ENCODE measurements at regions not wholly inside any gene's neighbourhood (a gene's known extent, or its start where the extent isn't known, plus 50 kb on each side); places are given as distances from the start of the nearest gene placed in this dataset.

DNA sequence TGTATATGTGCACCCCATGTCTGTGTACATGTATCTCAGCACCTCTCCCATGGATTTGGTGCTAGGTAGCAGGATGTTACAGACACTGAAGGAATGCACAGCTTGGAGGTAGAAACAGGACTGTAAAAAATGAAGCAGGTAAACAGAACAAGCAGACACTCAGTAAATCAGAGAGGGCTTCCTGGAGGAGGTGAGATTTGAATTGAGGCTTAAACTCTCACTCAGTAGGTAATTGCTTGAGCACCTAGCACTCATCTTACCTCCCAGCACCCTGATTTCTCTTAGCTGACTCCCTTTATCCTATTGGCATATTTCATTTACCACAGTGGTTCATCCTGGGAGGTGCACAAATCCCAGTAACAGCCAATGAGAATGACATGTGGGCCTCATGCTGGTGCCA, 537.9 kb upstream of the RAB6C start:
- Histone ChIP-seq H3K9me2 (ENCODE audit: insufficient read depth) (no peaks in the 10 kb centered on the region), H4K20me1 (ENCODE audit: insufficient read depth) (no peaks in the 10 kb centered on the region), H3K9me3 (ENCODE audit: insufficient read depth, low read depth) (no peaks in the 10 kb centered on the region), H3K27ac (no peak overlapping the region), H3F3A (ENCODE audit: insufficient read depth, low read depth) (no peaks in the 10 kb centered on the region), H3K4me2 (no peak overlapping the region), H3K36me3 (ENCODE audit: low read depth) (no peaks in the 10 kb centered on the region), H3K79me2 (ENCODE audit: low read depth) (no peaks in the 10 kb centered on the region), H3K27me3 (ENCODE audit: insufficient read depth, low read depth) (peaks cover 11% of the 10 kb centered on the region), H3K4me1 (replicated peaks; ENCODE audit: insufficient read depth) (no peaks in the 10 kb centered on the region), H2AFZ (no peak overlapping the region), H3K4me3 (no peak overlapping the region)
- POLR2A ChIA-PET (ENCODE audit: unreplicated experiment): no interaction called here
- BruUV-seq (replicated peaks): no TSS peak
- TF ChIP-seq, protein P1, sequence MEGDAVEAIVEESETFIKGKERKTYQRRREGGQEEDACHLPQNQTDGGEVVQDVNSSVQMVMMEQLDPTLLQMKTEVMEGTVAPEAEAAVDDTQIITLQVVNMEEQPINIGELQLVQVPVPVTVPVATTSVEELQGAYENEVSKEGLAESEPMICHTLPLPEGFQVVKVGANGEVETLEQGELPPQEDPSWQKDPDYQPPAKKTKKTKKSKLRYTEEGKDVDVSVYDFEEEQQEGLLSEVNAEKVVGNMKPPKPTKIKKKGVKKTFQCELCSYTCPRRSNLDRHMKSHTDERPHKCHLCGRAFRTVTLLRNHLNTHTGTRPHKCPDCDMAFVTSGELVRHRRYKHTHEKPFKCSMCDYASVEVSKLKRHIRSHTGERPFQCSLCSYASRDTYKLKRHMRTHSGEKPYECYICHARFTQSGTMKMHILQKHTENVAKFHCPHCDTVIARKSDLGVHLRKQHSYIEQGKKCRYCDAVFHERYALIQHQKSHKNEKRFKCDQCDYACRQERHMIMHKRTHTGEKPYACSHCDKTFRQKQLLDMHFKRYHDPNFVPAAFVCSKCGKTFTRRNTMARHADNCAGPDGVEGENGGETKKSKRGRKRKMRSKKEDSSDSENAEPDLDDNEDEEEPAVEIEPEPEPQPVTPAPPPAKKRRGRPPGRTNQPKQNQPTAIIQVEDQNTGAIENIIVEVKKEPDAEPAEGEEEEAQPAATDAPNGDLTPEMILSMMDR (conservative IDR thresholded peaks at IDR 0.05): no peak
- TF ChIP-seq EZH2 (IDR thresholded peaks at IDR 0.05; ENCODE audit: low read depth): no peak
- intact Hi-C loops (cut with micrococcal nuclease; ENCODE audit: unreplicated experiment): no loop called here
- DNase-seq: no peak
- CTCF ChIA-PET: no interaction called here

DNA sequence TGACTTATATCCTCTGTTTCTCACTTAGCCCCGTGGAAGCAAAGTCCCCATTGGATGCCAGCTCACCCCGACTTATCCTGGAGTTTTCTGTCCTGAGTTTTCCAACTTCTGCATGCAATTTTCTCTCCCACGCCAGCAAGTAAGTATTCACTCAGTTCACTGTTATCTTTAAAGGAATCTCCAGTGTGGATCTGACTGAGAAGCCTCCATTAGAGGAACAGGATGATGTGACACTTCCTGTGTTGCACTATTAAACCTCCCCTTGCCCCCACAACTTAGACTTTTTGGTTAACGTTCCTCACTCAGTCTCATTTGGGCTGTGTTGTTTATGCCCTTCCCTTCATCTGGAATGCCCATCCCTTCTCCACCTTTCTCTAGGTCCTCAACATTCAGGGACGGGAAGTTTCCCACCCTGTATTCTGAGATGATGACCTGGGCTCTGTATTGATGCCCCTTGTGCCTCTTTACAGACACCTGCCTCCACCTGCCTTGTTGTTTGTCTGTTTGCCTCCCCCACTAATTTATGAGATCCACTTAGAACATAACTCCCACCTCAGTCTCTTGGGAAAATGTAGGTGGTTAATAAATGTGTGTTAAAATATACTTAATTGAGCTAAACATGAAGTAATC, 536.1 kb upstream of the RAB6C start:
- intact Hi-C loops (cut with micrococcal nuclease; ENCODE audit: unreplicated experiment): no loop called here
- no peak overlapping the region for H2AFZ ChIP-seq

DNA sequence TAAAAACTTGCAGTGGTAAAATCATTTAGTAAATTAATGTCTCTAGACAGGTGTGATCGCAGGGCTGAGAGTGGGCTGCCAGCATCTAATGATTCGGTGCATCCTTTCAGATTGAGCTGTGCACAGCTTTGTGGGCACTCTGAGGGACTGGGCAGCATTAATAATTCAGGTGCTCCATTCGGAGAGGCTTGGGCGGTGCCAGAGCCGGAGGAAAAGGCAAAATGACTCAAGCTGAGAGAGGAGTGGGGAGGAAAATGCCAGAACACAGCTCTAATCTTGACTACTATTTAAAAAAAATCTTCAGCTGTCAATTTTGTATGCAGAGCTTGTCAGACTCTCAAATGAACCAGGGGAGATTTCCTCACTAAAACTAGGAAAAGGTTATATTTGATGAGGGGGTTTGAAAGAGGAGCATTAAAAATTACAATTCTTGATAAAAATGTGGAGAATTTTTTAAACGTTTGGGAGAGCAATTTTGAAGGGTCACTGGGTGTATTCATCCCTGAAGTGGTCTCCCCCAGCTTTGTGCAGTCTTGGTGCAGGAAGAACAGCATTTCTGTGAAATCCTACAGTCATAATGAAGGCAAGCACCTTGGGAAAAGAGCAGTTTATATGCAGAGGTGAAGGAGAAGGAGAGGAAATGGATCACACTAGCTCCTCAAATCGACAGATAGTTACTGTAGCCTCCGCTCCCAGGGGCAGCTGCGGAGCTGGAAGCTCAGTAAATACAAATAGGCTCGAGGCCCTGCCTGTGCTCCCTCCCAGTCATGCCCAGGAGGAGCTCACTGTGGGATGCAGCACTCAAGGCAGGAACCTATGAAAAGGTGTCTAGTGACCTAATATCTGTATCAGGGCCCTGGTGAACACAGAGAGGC, 535.4 kb upstream of the RAB6C start:
- intact Hi-C loops (cut with micrococcal nuclease; ENCODE audit: unreplicated experiment): no loop called here

More for the DNA sequence above, 536.1 kb upstream of the RAB6C start:
- H4K20me1 ChIP-seq (ENCODE audit: insufficient read depth): no peaks in the 10 kb centered on the region
- H3K9me3 ChIP-seq (ENCODE audit: insufficient read depth, low read depth): no peaks in the 10 kb centered on the region
- H3K36me3 ChIP-seq (ENCODE audit: low read depth): no peaks in the 10 kb centered on the region
- DNase-seq: no peak
- BruUV-seq (replicated peaks): no TSS peak
- H3F3A ChIP-seq (ENCODE audit: insufficient read depth, low read depth): no peaks in the 10 kb centered on the region
- TF ChIP-seq, protein P1 (conservative IDR thresholded peaks at IDR 0.05): no peak
- TF ChIP-seq EZH2 (IDR thresholded peaks at IDR 0.05; ENCODE audit: low read depth): no peak
- POLR2A ChIA-PET (ENCODE audit: unreplicated experiment): no interaction called here
- no peaks in the 10 kb centered on the region for H3K9me2 ChIP-seq (ENCODE audit: insufficient read depth)
- CTCF ChIA-PET: no interaction called here
- H3K27me3 ChIP-seq (ENCODE audit: insufficient read depth, low read depth): peaks cover 11% of the 10 kb centered on the region
- no peaks in the 10 kb centered on the region for H3K4me1 ChIP-seq (replicated peaks; ENCODE audit: insufficient read depth)
- H3K4me2 ChIP-seq: no peak overlapping the region
- H3K27ac ChIP-seq: no peak overlapping the region
- no peaks in the 10 kb centered on the region for H3K79me2 ChIP-seq (ENCODE audit: low read depth)
- no peak overlapping the region for H3K4me3 ChIP-seq

More for the DNA sequence above, 535.4 kb upstream of the RAB6C start:
- Histone ChIP-seq H3K4me2 (no peak overlapping the region), H4K20me1 (ENCODE audit: insufficient read depth) (no peaks in the 10 kb centered on the region), H3F3A (ENCODE audit: insufficient read depth, low read depth) (no peaks in the 10 kb centered on the region), H3K9me3 (ENCODE audit: insufficient read depth, low read depth) (no peaks in the 10 kb centered on the region), H3K27me3 (ENCODE audit: insufficient read depth, low read depth) (peaks cover 11% of the 10 kb centered on the region), H3K9me2 (ENCODE audit: insufficient read depth) (no peaks in the 10 kb centered on the region), H3K4me3 (no peak overlapping the region), H3K36me3 (ENCODE audit: low read depth) (no peaks in the 10 kb centered on the region), H2AFZ (no peak overlapping the region), H3K79me2 (ENCODE audit: low read depth) (no peaks in the 10 kb centered on the region), H3K4me1 (replicated peaks; ENCODE audit: insufficient read depth) (no peaks in the 10 kb centered on the region), H3K27ac (no peak overlapping the region)
- ChIA-PET POLR2A (ENCODE audit: unreplicated experiment) (no interaction called here), CTCF (no interaction called here)
- TF ChIP-seq, protein P1 (conservative IDR thresholded peaks at IDR 0.05): no peak
- no peak for TF ChIP-seq EZH2 (IDR thresholded peaks at IDR 0.05; ENCODE audit: low read depth)
- DNase-seq: no peak
- BruUV-seq (replicated peaks): no TSS peak
